HG03045 (cell line): ENCODE measurements at regions not wholly inside any gene's neighbourhood (a gene's known extent, or its start where the extent isn't known, plus 50 kb on each side); places are given as distances from the start of the nearest gene placed in this dataset.

Experiments used
- ATAC-seq: cut with Tn5 transposase; IDR thresholded peaks from one replicate; pipeline ENCODE4 v1.9.1; 2021; ENCODE audit warnings: mild to moderate bottlenecking, moderate library complexity; ENCODE audit not compliant: unreplicated experiment

- no peak for ATAC-seq
Measured at GRCh38 chr4:138964716-138965426, 50.7 kb upstream of the NOCT start.

GRCh38 chr4:138963412-138963811 lies 52.2 kb upstream of the NOCT start:
- ATAC-seq: no peak

GRCh38 chr4:138961664-138962063 lies 53.9 kb upstream of the NOCT start:
- ATAC-seq: no peak

GRCh38 chr4:138961129-138961528 lies 54.5 kb upstream of the NOCT start:
- no peak for ATAC-seq

- ATAC-seq: no peak
Measured at GRCh38 chr4:138960175-138960710, 55.3 kb upstream of the NOCT start.

- ATAC-seq: no peak
Measured at GRCh38 chr4:138959097-138959815, 56.3 kb upstream of the NOCT start.

GRCh38 chr4:138958519-138958918 lies 57.1 kb upstream of the NOCT start:
- no peak for ATAC-seq

GRCh38 chr4:138957302-138957701 lies 58.3 kb upstream of the NOCT start:
- no peak for ATAC-seq

GRCh38 chr4:138954428-138954827 lies 61.2 kb upstream of the NOCT start:
- no peak for ATAC-seq

GRCh38 chr4:138953961-138954371 lies 61.6 kb upstream of the NOCT start:
- ATAC-seq: no peak

- no peak for ATAC-seq
Measured at GRCh38 chr4:138952411-138952810, 63.2 kb upstream of the NOCT start.

- no peak for ATAC-seq
Measured at GRCh38 chr4:138951764-138952163, 63.8 kb upstream of the NOCT start.

GRCh38 chr4:138949866-138950265 lies 65.7 kb upstream of the NOCT start:
- ATAC-seq: no peak

GRCh38 chr4:138948918-138949317 lies 66.7 kb upstream of the NOCT start:
- no peak for ATAC-seq

GRCh38 chr4:138946306-138946705 lies 69.3 kb upstream of the NOCT start:
- ATAC-seq: no peak

- no peak for ATAC-seq
Measured at GRCh38 chr4:138945840-138946239, 69.7 kb upstream of the NOCT start.

- ATAC-seq: no peak
Measured at GRCh38 chr4:138945401-138945800, 70.2 kb upstream of the NOCT start.

- no peak for ATAC-seq
Measured at GRCh38 chr4:138943893-138944292, 71.7 kb upstream of the NOCT start.

- no peak for ATAC-seq
Measured at GRCh38 chr4:138941037-138941436, 74.5 kb upstream of the NOCT start.

- ATAC-seq: no peak
Measured at GRCh38 chr4:138939960-138940359, 75.6 kb upstream of the NOCT start.

- ATAC-seq: no peak
Measured at GRCh38 chr4:138938366-138938690, 77.3 kb upstream of the NOCT start.

- no peak for ATAC-seq
Measured at GRCh38 chr4:138935135-138935807, 80.3 kb upstream of the NOCT start.
